HG03469 (cell line): ENCODE measurements at regions not wholly inside any gene's neighbourhood (a gene's known extent, or its start where the extent isn't known, plus 50 kb on each side); places are given as distances from the start of the nearest gene placed in this dataset.
A peak's percentile ranks its signal among the peaks of the same experiment; 100 is the strongest.
"Not testable (repeated sequence)": the region's sequence is repeated elsewhere in the genome, so short reads cannot be mapped to it uniquely, and the experiment has no call there.

ENCODE experiments used
- ATAC-seq: cut with Tn5 transposase; IDR thresholded peaks from one replicate; pipeline ENCODE4 v1.9.1; 2021; ENCODE audit warnings: mild to moderate bottlenecking, moderate library complexity, moderate number of reproducible peaks; ENCODE audit not compliant: unreplicated experiment

DNA sequence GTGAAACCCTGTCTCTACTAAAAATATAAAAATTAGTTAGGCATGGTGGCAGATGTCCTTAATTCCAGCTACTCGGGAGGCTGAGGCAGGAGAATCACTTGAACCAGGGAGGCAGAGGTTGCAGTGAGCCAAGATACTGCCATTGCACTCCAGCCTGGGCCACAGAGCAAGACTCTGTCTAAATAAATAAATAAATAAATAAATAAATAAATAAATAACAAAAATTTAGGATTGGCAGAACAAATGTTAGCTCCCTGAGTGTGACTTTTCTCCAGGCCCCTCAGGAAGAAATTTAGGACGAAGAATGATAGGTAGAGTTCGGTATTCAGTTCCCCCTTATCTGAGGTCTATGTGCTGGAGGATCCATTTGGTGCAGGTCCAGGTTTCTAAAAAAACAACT, 181.2 kb downstream of the CD47 start:
- ATAC-seq: not testable (repeated sequence)

DNA sequence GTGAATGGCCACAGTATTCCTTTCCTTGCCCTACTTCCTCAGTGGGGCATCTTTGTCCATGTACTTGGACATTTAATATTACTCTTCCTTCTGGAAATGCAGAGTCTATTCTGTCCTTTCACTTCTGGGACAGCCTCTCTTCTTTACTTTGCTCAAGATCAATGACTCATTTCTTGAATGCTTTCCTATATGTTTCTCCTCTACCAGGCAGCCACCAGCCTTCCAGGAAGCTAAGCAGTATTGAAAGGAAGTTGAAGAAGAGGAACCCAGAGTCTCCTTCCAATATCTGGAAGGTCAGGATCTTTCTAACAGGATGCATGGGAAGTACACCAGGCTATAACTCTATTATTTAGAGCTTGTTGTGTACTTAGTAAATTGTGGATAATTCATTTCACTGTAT, 182.8 kb downstream of the CD47 start:
- ATAC-seq: no peak

DNA sequence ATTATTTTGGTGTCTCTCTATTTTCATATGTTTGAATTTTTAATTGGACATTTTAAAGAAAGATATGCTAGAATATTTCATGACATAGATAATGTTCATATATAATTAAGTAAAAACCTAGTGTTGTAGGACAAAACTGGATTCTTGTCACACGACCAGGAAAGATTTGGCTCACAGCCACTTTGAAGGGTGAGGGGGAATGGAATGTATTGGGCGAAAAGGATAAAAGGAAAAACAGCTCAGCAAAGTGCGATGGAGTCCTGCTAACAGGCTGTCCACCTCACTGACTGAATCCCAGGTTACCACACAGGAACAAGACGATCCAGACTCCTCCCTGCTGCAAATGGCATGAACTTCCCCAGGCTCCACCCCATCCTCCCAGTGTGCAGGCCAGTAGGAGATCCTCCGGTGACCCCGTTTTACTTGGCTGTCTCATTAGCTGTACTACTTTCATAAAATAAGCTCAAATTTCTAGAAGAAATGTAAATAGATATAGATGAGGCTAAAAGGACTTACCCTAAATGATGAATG, 186.2 kb downstream of the CD47 start:
- no peak for ATAC-seq

DNA sequence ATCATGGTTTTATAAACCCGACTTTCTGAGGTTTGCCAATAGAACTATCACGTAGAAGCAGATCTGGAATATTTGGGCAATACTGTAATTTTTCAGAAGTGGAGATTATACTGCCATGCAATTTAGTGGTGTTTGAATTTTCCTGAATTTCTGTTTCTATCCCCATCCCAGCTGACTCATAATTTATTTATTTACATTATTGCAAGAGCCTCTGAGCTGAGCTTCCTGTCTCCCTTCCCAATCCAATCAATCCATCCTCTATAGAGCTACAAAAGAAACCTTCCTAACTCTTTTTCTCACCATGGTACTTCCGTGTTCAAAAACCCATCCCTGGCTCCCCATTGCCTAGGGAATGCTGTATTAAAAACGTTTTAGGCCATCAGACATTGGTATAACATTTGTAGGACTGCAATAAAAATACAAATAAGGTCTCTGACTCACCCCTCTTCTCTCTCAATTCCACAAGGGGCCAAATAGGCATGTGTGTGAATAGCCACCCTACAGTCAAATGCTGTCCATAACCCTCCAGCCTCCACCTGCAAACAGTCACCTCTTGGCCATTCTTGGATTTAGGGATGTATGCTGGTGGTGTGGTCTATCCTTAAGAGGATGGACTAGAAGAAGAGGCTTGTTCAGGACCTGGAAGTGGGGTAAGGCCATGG, 190.7 kb downstream of the CD47 start:
- no peak for ATAC-seq

DNA sequence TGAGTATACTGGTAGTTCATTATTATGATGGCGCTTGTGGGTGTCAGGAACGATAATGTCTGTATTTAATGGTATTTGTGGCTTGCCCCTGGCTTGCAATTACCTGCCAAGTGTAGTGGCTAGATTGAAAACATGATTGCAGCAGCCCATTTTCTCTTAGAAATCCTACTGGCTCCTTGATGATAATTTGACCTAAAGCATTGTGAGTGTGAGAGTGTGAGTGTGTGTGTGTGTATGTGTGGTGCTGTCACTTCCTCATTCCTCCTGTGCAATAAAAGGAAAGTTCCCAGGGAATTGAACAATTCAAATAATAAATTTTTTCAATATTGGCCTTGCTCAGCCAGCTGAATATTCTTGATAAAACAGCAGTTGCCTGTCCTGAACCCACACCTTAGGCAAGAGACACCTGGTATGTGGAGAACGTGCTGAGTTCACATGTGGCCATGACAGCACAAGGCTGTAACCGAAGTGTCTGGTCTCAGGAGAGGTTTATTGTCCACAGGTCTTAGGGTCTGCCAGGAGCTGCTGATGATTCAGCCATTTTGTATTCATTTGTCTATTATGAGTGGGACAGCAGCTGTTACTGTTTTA, 193.3 kb downstream of the CD47 start:
- no peak for ATAC-seq

DNA sequence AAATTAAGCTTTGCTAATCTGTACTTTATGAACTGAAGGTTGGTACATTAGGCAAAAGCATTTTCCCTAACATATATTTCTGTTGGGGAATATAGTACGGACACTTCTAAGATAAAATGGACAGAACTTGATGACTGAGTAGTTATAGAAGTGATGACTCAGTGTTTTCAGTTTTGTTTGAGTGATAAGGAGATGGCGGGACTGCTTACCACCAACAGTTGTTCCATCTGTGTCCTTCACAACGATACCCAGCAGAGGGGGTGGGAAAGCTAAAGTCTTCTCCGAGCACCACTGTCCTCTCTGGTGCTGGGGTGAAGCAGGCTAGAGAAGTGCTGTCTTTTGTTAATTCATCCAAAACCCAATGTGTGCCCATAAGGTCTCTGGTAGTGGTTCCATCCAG, 195.8 kb downstream of the CD47 start:
- no peak for ATAC-seq

DNA sequence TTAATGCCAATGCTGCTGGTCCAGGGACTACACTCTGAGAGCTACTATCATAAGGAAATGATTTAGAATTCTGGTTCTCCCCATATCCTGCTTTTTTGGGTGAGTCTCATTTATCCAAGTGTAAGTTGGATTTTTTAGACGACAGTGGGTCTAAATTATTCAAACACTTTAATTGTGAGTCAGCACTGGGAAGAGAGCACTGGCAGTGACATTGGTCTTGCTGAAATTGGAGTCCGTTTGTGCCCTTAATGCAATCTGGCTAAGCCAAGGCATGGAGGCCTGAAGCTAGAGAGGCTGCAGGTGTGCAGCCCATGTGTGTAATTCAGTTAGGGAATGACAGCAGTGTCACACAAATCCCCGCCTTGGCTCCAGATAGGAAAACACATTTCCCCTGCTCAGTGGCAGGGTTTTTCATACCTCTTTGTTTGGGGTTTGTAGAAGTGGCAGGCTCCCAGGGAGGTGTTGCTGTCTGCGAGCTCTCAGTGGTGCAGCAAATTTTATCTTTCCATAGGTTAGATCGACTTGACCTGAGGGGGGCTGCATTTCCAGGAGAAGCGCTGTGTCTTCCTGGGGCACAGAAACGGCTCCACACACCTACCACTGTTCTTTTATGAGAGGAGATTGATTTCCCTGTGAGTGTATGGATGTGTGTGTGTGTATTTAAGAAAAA, 197.7 kb downstream of the CD47 start:
- no peak for ATAC-seq

DNA sequence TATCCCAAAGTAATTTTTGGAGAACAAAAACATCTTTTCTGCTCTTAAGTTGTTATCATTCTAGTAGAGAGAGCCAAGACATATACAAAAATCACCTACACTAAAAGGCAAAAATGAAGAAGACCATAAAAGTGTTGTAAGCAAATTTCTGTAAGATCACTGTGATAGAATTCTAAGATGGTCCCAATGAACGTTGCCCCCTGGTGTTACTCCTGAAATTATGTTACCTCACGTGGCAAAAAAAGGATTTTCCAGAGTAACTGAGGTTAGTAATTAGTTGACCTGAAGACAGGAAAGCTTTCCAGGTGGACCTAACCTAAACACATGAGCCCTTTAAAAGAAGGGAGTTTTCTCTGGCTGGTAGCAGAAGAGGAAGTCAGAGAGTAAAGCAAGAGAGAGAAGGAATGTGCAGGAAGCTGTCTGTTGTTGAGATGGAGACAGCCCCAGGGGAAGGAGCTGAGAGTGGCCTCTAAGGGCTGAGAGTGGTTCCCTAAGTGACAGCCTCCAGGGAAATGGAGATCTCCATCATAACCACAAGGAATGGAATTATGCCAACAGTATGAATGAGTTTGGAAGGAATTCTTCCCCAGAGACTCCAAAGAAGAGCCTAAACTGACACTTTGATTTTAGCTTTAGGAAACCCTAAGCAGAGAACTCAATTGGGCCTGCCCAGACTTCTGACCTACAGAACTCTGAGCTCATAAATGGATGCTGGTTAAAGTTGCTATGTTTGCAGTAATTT, 205.9 kb downstream of the CD47 start:
- ATAC-seq: no peak

DNA sequence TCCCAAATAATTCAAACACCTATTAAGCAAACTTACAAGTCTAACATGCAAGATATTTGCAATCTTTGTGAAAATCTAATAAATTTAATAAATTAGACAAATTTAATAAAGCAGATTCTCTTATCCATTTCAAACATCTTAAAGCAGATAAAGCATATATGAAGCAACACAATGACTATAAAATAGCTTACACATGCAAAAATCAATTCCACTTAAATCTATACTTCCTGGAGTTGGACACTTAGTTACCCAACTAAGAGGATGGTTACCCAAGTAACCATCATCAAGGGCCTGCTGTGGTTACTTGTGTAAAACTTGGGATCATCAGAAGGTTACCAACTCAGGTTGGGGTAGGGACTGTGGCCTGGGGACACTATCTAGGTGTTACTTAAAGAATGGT, 206.8 kb downstream of the CD47 start:
- ATAC-seq: no peak

DNA sequence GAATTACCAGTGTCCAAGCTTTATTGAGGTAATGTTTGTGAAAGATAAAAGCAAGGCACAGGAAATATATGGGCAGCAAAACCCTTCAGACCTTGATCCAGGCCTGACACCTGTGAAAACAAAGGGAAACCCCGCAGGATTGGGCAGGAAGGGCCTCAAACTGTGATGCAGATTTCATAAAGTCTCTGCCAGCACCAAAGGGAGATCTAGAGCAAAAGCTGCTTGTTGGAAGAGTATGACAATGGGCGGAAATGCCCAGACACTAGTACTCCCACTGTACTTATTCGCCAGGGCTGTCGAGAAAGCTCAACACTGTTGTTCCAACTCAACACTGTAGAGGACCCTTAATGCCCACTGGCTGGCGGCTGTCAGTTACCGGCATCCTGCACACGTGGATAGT, 207.9 kb downstream of the CD47 start:
- ATAC-seq: no peak

DNA sequence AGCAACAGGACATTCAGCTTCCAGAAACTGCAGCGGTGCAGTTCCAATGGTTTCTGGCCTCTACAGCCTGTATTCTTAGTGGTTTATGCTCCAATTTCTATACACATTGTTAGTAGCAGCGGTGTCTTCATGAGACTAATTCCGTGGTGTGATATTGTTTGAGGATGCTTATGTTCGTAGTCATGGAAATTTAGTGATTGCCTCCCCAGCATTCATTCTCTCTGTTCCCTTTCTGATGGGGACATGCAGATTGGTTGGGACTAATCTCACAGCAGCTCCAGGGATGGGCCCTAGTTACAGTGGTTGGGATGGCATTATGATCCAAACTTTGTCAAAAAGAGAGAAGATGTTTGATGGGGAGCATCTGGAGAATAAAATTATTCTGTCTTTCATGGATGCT, 208.6 kb downstream of the CD47 start:
- ATAC-seq: no peak

DNA sequence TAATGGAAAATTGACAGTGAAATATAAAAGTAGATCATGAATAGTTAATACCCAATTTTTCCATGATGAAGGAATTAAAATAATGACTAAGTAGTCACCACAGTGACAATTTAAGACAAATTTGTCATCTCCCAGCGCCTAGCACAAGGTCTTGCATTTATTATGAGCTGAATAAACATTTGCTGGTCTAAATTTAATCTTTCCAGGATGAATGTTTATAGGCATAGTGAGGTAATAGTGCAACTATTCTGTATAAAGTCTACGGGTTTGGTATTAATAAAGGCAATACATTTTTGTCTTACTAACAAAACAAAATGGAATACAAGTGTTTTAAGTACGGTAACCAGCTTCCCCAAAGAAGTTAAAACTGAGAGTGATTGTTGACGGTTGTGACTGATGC, 209.3 kb downstream of the CD47 start:
- ATAC-seq: no peak

DNA sequence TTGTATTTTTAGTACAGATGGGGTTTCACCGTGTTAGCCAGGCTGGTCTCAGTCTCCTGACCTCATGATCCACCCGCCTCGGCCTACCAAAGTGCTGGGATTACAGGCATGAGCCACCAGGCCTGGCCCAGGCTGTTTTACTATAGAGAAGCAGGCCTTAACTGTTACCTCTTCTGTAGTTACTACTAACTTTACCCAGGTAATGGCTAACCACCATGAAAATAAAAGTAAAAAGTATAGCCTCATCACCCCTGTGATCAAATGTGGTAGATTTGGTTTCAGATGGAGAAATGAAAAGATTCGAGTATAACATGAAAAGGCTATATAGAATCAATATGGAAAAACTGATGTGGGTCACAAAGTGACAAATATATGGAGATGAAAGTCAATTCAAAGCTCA, 210.1 kb downstream of the CD47 start:
- ATAC-seq: no peak

DNA sequence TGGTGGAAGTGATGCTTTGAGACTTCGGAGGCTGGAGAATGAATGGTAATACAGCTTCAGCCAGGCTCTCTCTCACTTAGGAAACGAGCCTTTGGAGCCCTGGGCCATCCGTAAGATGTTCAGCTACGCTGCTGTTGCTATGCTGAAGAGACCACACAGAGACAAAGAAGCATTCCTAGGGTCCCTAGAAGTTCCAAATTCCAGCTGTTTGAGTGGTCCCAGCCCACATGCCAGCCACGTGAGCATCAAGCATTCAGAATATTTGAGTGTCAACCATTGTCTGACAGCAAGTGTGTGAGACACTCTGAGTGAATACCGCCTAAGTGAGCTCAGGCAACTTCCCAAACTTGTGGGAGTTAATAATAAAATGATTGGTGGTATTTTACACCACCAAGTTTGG, 212.9 kb downstream of the CD47 start:
- ATAC-seq: no peak

DNA sequence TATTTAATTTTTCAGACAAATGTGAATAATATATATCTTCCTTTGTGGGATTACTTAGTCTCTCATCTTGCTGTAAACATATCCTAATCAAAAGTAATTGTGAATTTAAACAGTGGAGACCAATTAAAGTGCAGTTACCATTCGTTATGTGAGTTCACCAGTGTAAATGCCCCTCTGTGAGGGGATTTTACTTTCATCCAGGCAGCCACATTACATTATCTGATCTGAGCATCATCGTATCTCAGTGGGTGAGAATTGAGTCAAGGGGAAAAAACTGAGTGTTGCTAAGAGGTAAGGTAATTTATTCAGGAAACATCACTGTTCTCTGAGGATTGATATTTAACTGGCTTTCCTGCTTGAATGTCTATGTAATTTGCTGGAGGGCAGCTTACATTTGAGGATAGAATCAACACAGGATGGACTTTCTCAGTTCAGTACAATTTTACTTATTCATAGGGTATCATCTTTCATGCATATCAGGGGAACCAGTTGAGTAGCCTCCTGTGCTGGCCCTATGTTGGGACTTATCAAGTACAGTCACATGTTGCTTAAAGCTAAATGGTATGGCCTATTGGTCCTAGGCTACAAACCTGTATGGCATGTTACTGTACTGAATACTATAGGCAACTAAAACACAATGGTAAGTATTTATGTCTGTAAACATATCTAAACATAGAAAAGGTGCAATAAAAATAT, 219.7 kb downstream of the CD47 start:
- ATAC-seq: no peak

DNA sequence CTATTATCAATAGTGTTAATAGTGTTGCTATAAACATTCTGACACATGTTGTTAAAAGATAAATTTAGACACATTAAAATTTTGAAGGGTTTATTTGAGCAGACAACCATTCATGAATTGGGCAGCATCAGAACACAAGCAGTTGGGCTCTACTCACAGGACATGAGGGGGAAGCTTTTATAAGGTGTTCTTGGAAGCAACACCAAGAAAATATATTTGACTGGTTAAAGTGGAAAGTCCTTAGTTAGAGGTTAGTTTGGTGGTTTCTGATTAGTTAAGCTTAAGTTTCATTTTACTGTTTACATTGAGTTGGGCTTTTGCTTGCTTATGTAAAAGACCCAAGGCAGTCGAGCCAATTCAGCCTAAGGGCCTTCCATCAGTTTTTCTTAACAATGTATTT, 220.7 kb downstream of the CD47 start:
- ATAC-seq: no peak

DNA sequence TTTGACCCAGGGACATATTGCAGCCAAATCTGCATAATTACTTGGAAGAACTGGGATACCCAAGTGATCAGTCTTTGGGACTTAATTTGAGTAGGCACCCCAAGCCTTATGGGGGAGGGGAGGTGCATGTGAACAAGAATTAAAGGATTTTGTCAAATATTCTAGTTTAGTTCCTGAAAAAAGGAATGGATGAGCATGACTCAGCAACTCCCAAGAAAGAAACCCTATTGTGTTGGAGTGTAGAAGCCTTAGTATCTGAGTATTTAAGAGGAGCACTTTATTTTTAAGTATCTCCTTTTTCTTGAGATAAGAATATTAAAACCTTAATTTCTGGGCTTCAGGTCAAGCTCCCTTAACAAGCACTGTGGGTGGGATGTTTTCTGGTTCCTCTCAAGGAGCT, 222.4 kb downstream of the CD47 start:
- no peak for ATAC-seq

DNA sequence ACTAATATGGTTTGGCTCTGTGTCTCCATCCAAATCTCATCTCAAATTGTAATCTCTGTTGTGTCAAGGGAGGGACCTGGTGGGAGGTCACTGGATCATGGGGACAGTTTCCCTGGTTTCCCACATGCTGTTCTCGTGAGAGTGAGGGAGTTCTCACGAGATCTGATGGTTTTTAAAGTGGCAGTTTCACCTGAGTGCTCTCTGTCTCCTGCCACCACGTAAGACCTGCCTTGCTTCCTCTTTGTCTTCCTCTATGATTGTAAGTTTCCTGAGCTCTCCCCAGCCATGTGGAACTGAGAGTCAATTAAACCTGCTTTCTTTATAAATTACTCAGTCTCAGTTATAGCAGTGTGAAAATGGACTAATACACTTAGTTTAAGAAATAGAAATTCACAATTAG, 228.9 kb downstream of the CD47 start:
- ATAC-seq: peak; percentile 96

DNA sequence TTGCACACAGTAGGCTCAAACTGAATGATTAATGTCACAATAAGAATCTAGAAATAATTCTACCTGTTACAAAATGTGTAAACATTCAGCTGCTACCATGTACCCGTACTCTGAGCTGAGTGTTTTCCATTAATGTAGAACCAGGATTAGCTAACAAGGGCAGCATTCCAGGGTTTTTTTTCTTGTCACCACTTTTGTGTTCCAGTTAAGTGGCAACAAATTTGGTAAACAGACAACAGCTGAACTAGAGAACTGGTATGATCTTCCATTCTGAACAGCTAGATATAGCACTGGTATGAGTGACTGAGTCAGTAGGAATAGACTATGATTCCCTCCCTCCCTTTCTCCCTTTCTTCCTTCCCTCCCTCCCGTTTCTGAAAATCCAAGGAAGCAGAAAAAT, 229.4 kb downstream of the CD47 start:
- ATAC-seq: no peak
